Endothelial cell of umbilical vein (primary cell): ENCODE measurements at regions not wholly inside any gene's neighbourhood (a gene's known extent, or its start where the extent isn't known, plus 50 kb on each side); places are given as distances from the start of the nearest gene placed in this dataset.

Source experiments
- BruUV-seq: library from RNA; stranded (reverse); fragments of 400-500 nt; replicated peaks from 2 replicates; lab custom pipeline; 2021; lab: Mats Ljungman, UMichigan
- CTCF ChIA-PET: fragments of 300-600, 350-600 bp; sonication (Branson Sonifier 250); formaldehyde crosslinking; loops from one replicate; lab custom pipeline; 2021; ENCODE audit warnings: antibody characterized with exemption, inconsistent platforms; lab: Charles Lee
- POLR2A ChIA-PET: fragments of 300-600, 350-600 bp; sonication (Branson Sonifier 250); formaldehyde crosslinking; loops from one replicate; lab custom pipeline; 2021; ENCODE audit warnings: antibody characterized with exemption, inconsistent platforms; lab: Charles Lee
- DNase-seq: peaks from one replicate; pipeline ENCODE4 v3.0.0-alpha.2; 2011; ENCODE audit warnings: low read depth, low spot score
- FAIRE-seq: peaks from 2 replicates; lab custom pipeline; 2011; peaks lifted over from hg19 to GRCh38; lab: Jason Lieb, UNC
- H2AFZ ChIP-seq: 2 replicates; pipeline ENCODE4 v1.6.0; 2012; ENCODE audit warnings: low read depth, low read length, control low read depth, inconsistent platforms
- H3K27ac ChIP-seq: 2 replicates; pipeline ENCODE4 v1.5.1; 2011; ENCODE audit warnings: low read depth, mild to moderate bottlenecking, control low read depth, low read length, moderate library complexity; ENCODE audit not compliant: insufficient read depth
- H3K27me3 ChIP-seq, 2 experiments: 2 replicates each; pipeline versions ENCODE4 v1.6.0 to v1.6.1; 2011; ENCODE audit warnings: low read length in 2 of 2, mixed read lengths in 1 of 2; ENCODE audit not compliant: control insufficient read depth in 2 of 2, insufficient read depth in 2 of 2
- H3K36me3 ChIP-seq, 2 experiments: 2 replicates in 1 of 2; 3 replicates in 1 of 2; pipeline ENCODE4 v1.5.1; 2011; ENCODE audit warnings: low read length in 2 of 2, mild to moderate bottlenecking in 1 of 2, moderate library complexity in 1 of 2; ENCODE audit not compliant: control insufficient read depth in 2 of 2, insufficient read depth in 2 of 2; ENCODE audit errors: extremely low read depth in 1 of 2
- H3K4me1 ChIP-seq: 3 replicates; pipeline ENCODE4 v1.5.1; 2011; ENCODE audit warnings: mild to moderate bottlenecking, low read length; ENCODE audit not compliant: control insufficient read depth, insufficient read depth; ENCODE audit errors: extremely low read depth
- H3K4me2 ChIP-seq: 2 replicates; pipeline ENCODE4 v1.6.1; 2011; ENCODE audit warnings: low read length, control low read depth, mixed read lengths; ENCODE audit not compliant: insufficient read depth
- H3K4me3 ChIP-seq, 3 experiments: fragments of 200-600 bp in 1 of 3; sonication (generic), shearing (Covaris generic) in 1 of 3; replicated peaks in 1 of 3; 2 replicates each; pipeline ENCODE4 v1.5.1; 2011 to 2016; ENCODE audit warnings: control low read depth in 3 of 3, low read length in 3 of 3, mild to moderate bottlenecking in 2 of 3, inconsistent platforms in 1 of 3, low read depth in 1 of 3, moderate library complexity in 1 of 3; ENCODE audit not compliant: insufficient read depth in 1 of 3
- H3K79me2 ChIP-seq: 2 replicates; pipeline ENCODE4 v1.6.0; 2012; ENCODE audit warnings: low read length, inconsistent platforms; ENCODE audit not compliant: control insufficient read depth, insufficient read depth
- H3K9ac ChIP-seq: replicated peaks from 2 replicates; pipeline ENCODE3; 2011; ENCODE audit warnings: low read length, control low read depth; ENCODE audit not compliant: insufficient read depth; ENCODE audit errors: extremely low read depth
- H3K9me1 ChIP-seq: replicated peaks from 3 replicates; pipeline ENCODE4 v1.6.0; 2011; ENCODE audit warnings: mild to moderate bottlenecking, low read length; ENCODE audit not compliant: control insufficient read depth, insufficient read depth; ENCODE audit errors: extremely low read depth
- H3K9me3 ChIP-seq: replicated peaks from 2 replicates; pipeline ENCODE4 v1.5.1; 2012; ENCODE audit warnings: low read length, inconsistent platforms; ENCODE audit not compliant: control insufficient read depth, insufficient read depth
- H4K20me1 ChIP-seq: replicated peaks from 2 replicates; pipeline ENCODE3; 2011; ENCODE audit warnings: mild to moderate bottlenecking, low read length; ENCODE audit not compliant: control insufficient read depth, insufficient read depth; ENCODE audit errors: extremely low read depth
- CTCF ChIP-seq, 2 donors: IDR thresholded peaks; 1 replicate in 1 of 2; 2 replicates in 1 of 2; pipeline ENCODE4 v1.5.1; 2011; ENCODE audit warnings: low read length in 2 of 2, mild to moderate bottlenecking in 2 of 2, moderate library complexity in 2 of 2, control low read depth in 1 of 2, inconsistent platforms in 1 of 2, low read depth in 1 of 2; ENCODE audit not compliant: insufficient read depth in 1 of 2; ENCODE audit errors: extremely low read depth in 1 of 2
- EZH2 ChIP-seq: IDR thresholded peaks from 2 replicates; pipeline ENCODE4 v1.6.1; 2012; ENCODE audit warnings: borderline replicate concordance, low read depth, mild to moderate bottlenecking, moderate library complexity, low read length, inconsistent platforms; ENCODE audit not compliant: severe bottlenecking
- FOS ChIP-seq: IDR thresholded peaks from 2 replicates; pipeline ENCODE4 v1.6.1; 2011; ENCODE audit warnings: mild to moderate bottlenecking, low read length, moderate library complexity, borderline replicate concordance; ENCODE audit not compliant: insufficient read depth
- GATA2 ChIP-seq: IDR thresholded peaks from 2 replicates; pipeline ENCODE4 v1.7.0; 2011; ENCODE audit warnings: low read depth, mild to moderate bottlenecking, moderate library complexity, mixed read lengths, low read length; ENCODE audit not compliant: insufficient read length, insufficient read depth
- JUN ChIP-seq: IDR thresholded peaks from 2 replicates; pipeline ENCODE4 v1.6.1; 2011; ENCODE audit warnings: borderline replicate concordance, low read depth; ENCODE audit not compliant: insufficient read length, insufficient read depth
- MAX ChIP-seq: IDR thresholded peaks from 2 replicates; pipeline ENCODE4 v1.6.1; 2011; ENCODE audit not compliant: insufficient read depth, insufficient read length
- MYC ChIP-seq: IDR thresholded peaks from one replicate; pipeline ENCODE4 v1.6.1; 2011; ENCODE audit warnings: mild to moderate bottlenecking, low read depth, low read length
- POLR2A ChIP-seq: IDR thresholded peaks from 2 replicates; pipeline ENCODE4 v1.6.1; 2012; ENCODE audit warnings: low read depth, mild to moderate bottlenecking, control low read depth, low read length
- POLR2AphosphoS5 ChIP-seq: IDR thresholded peaks from 2 replicates; pipeline ENCODE4 v1.6.1; 2012; ENCODE audit warnings: low read depth, mild to moderate bottlenecking, control low read depth, low read length, moderate library complexity; ENCODE audit not compliant: insufficient read depth
- dilution Hi-C: fragments of 300-500 bp; cut with MboI; formaldehyde crosslinking; loops from one replicate; pipeline ENCODE4 v1.15.0; 2019; ENCODE audit warnings: low sequenced_read_pairs; ENCODE audit not compliant: extremely low pct_ligation_motif_present
- intact Hi-C: fragments of 100-400 bp; cut with micrococcal nuclease; formaldehyde crosslinking; loops from one replicate; pipeline ENCODE4 v1.10.0; 2022

- Histone ChIP-seq H2AFZ (no peak overlapping the region), H3K27me3 (no peaks in the 10 kb centered on the region), H3K4me3 (no peak overlapping the region), H3K9ac (no peak overlapping the region), H4K20me1 (no peaks in the 10 kb centered on the region), H3K27ac (no peak overlapping the region), H3K9me1 (no peaks in the 10 kb centered on the region), H3K4me1 (no peaks in the 10 kb centered on the region), H3K79me2 (no peaks in the 10 kb centered on the region), H3K9me3 (peaks cover 2% of the 10 kb centered on the region), H3K36me3 (no peaks in the 10 kb centered on the region), H3K4me2 (no peak overlapping the region)
- no TSS peak for BruUV-seq
- TF ChIP-seq MYC = no peak
- no peak for TF ChIP-seq JUN
- TF ChIP-seq POLR2A = no peak
- no peak for TF ChIP-seq MAX
- no peak for TF ChIP-seq POLR2AphosphoS5
- TF ChIP-seq CTCF (IDR thresholded peaks at IDR 0.05; ENCODE audit: extremely low read depth in 1 of 2, insufficient read depth in 1 of 2, low read depth in 1 of 2, low read length in 2 of 2) = no peak
- no peak for TF ChIP-seq EZH2
- TF ChIP-seq FOS = no peak
- TF ChIP-seq GATA2 = no peak
- FAIRE-seq (no peak), DNase-seq (no peak)
- ChIA-PET CTCF (no interaction called here), POLR2A (no interaction called here)
- intact Hi-C loops = no loop called here
- dilution Hi-C loops = no loop called here
Observed at GRCh38 chr18:78722386-78722785, 257.2 kb upstream of the SALL3 start.
